ENCODE measurements at regions not wholly inside any gene's neighbourhood (a gene's known extent, or its start where the extent isn't known, plus 50 kb on each side); places are given as distances from the start of the nearest gene placed in this dataset.

- DNase-seq (ENCODE audit: low spot score): no peak
Observed at GRCh38 chr12:97324471-97324870, 138.1 kb upstream of the RMST start.

GRCh38 chr12:97335115-97335514, 127.5 kb upstream of the RMST start:
- no peak for DNase-seq (ENCODE audit: low spot score)

GRCh38 chr12:97336900-97337751, 125.5 kb upstream of the RMST start:
- no peak for DNase-seq (ENCODE audit: low spot score)

- DNase-seq (ENCODE audit: low spot score): no peak
Observed at GRCh38 chr12:97342130-97342529, 120.5 kb upstream of the RMST start.

GRCh38 chr12:97347956-97348355, 114.6 kb upstream of the RMST start:
- DNase-seq (ENCODE audit: low spot score): no peak

- DNase-seq (ENCODE audit: low spot score): no peak
Observed at GRCh38 chr12:97358361-97358760, 104.2 kb upstream of the RMST start.

- DNase-seq (ENCODE audit: low spot score): no peak
Observed at GRCh38 chr12:97359021-97359690, 103.4 kb upstream of the RMST start.

- DNase-seq (ENCODE audit: low spot score): no peak
Observed at GRCh38 chr12:97363693-97364092, 98.9 kb upstream of the RMST start.

GRCh38 chr12:97368462-97369163, 94.0 kb upstream of the RMST start:
- DNase-seq (ENCODE audit: low spot score): no peak

- DNase-seq (ENCODE audit: low spot score): no peak
Observed at GRCh38 chr12:97375310-97375709, 87.3 kb upstream of the RMST start.

- no peak for DNase-seq (ENCODE audit: low spot score)
Observed at GRCh38 chr12:97380440-97380839, 82.2 kb upstream of the RMST start.

- DNase-seq (ENCODE audit: low spot score): no peak
Observed at GRCh38 chr12:97385121-97385520, 77.5 kb upstream of the RMST start.

GRCh38 chr12:97386133-97386581, 76.4 kb upstream of the RMST start:
- DNase-seq (ENCODE audit: low spot score): no peak

GRCh38 chr12:97387844-97388243, 74.8 kb upstream of the RMST start:
- no peak for DNase-seq (ENCODE audit: low spot score)

- no peak for DNase-seq (ENCODE audit: low spot score)
Observed at GRCh38 chr12:97394657-97395056, 67.9 kb upstream of the RMST start.

- DNase-seq (ENCODE audit: low spot score): no peak
Observed at GRCh38 chr12:97397008-97397407, 65.6 kb upstream of the RMST start.

GRCh38 chr12:97398704-97399103, 63.9 kb upstream of the RMST start:
- no peak for DNase-seq (ENCODE audit: low spot score)

- DNase-seq (ENCODE audit: low spot score): no peak
Observed at GRCh38 chr12:97404093-97404492, 58.5 kb upstream of the RMST start.

GRCh38 chr12:97404543-97404942, 58.1 kb upstream of the RMST start:
- no peak for DNase-seq (ENCODE audit: low spot score)

GRCh38 chr12:97408363-97408762, 54.2 kb upstream of the RMST start:
- no peak for DNase-seq (ENCODE audit: low spot score)

GRCh38 chr12:97411341-97411740, 51.3 kb upstream of the RMST start:
- DNase-seq (ENCODE audit: low spot score): no peak
